OCI-LY1 (cell line): ENCODE measurements at regions not wholly inside any gene's neighbourhood (a gene's known extent, or its start where the extent isn't known, plus 50 kb on each side); places are given as distances from the start of the nearest gene placed in this dataset.

Experiments
- CTCF ChIP-seq: fragments of 200-600 bp; sonication (generic), shearing (Covaris generic); IDR thresholded peaks from 2 replicates; pipeline ENCODE4 v1.5.1; 2017; ENCODE audit warnings: mild to moderate bottlenecking, antibody characterized with exemption, low read length, moderate library complexity, mixed read lengths
- EZH2 ChIP-seq: fragments of 200-600 bp; sonication (generic), shearing (Covaris generic); IDR thresholded peaks from 2 replicates; pipeline ENCODE4 v1.8.0; 2017; ENCODE audit warnings: borderline replicate concordance, mixed run types, mild to moderate bottlenecking, antibody characterized with exemption, low read length, moderate library complexity, mixed read lengths

GRCh38 chr1:30518186-30518585, 205.2 kb downstream of the MATN1 start:
- TF ChIP-seq CTCF (no peak), EZH2 (no peak)
